SK-N-SH (cell line): ENCODE measurements at regions not wholly inside any gene's neighbourhood (a gene's known extent, or its start where the extent isn't known, plus 50 kb on each side); places are given as distances from the start of the nearest gene placed in this dataset.

ENCODE experiments used
- CTCF ChIP-seq: fragments of 200-600 bp; sonication (generic); IDR thresholded peaks from 2 replicates; pipeline ENCODE4 v1.6.1; 2017; ENCODE audit warnings: antibody characterized with exemption, mild to moderate bottlenecking, moderate library complexity
- EP300 ChIP-seq, 2 experiments: IDR thresholded peaks; 2 replicates each; pipeline versions ENCODE4 v1.4.0 to v1.6.1; 2012; ENCODE audit warnings: borderline replicate concordance in 1 of 2, low read depth in 1 of 2, low read length in 1 of 2
- EZH2phosphoT487 ChIP-seq: fragments of 200-600 bp; sonication (generic); IDR thresholded peaks from 2 replicates; pipeline ENCODE4 v1.6.1; 2017; ENCODE audit warnings: low read depth, mixed run types, mild to moderate bottlenecking, antibody characterized with exemption, moderate library complexity, borderline replicate concordance
- GATA2 ChIP-seq: sonication (generic); formaldehyde crosslinking; IDR thresholded peaks from 2 replicates; pipeline ENCODE4 v1.5.0; 2020; ENCODE audit warnings: mild to moderate bottlenecking, missing genetic modification reagents
- MXI1 ChIP-seq: IDR thresholded peaks from 2 replicates; pipeline ENCODE4 v1.6.1; 2012; ENCODE audit warnings: mild to moderate bottlenecking, low read depth, low read length, improper control_type of control experiment
- POLR2AphosphoS5 ChIP-seq: IDR thresholded peaks from 2 replicates; pipeline ENCODE4 v1.6.1; 2012; ENCODE audit warnings: low read depth, low read length
- RAD21 ChIP-seq: IDR thresholded peaks from 2 replicates; pipeline ENCODE4 v1.6.1; 2012; ENCODE audit warnings: mild to moderate bottlenecking, low read length
- REST ChIP-seq: IDR thresholded peaks from 2 replicates; pipeline ENCODE4 v1.6.1; 2012; ENCODE audit warnings: mild to moderate bottlenecking, low read depth, low read length, moderate library complexity
- SIN3A ChIP-seq: IDR thresholded peaks from 2 replicates; pipeline ENCODE4 v1.6.1; 2012; ENCODE audit warnings: low read depth, mild to moderate bottlenecking, low read length, moderate library complexity, borderline replicate concordance

GRCh38 chr2:67342394-67342793 is 54.7 kb upstream of the ETAA1 start:
- TF ChIP-seq RAD21 (no peak), EP300 (IDR thresholded peaks at IDR 0.05; ENCODE audit: borderline replicate concordance in 1 of 2, low read depth in 1 of 2, low read length in 1 of 2) (no peak), MXI1 (no peak), EZH2phosphoT487 (no peak), POLR2AphosphoS5 (no peak), REST (no peak), CTCF (no peak), GATA2 (CRISPR knock-in tag) (no peak), SIN3A (no peak)
